WERI-Rb-1 (cell line): ENCODE measurements at regions not wholly inside any gene's neighbourhood (a gene's known extent, or its start where the extent isn't known, plus 50 kb on each side); places are given as distances from the start of the nearest gene placed in this dataset.

Source experiments
- DNase-seq: peaks from one replicate; pipeline ENCODE4 v3.0.0-alpha.2; 2020
- H3K27ac ChIP-seq: fragments of 250-450 bp; sonication (Bioruptor Pico); 2 replicates; pipeline ENCODE4 v1.5.1; 2020; ENCODE audit warnings: mild to moderate bottlenecking, moderate library complexity
- H3K27me3 ChIP-seq: fragments of 250-450 bp; sonication (Bioruptor Pico); 2 replicates; pipeline ENCODE4 v1.5.1; 2021; ENCODE audit warnings: mild to moderate bottlenecking, low read depth, moderate library complexity; ENCODE audit not compliant: insufficient read depth, severe bottlenecking
- H3K36me3 ChIP-seq: fragments of 250-450 bp; sonication (Bioruptor Pico); 2 replicates; pipeline ENCODE4 v1.5.1; 2020; ENCODE audit warnings: mild to moderate bottlenecking, moderate library complexity
- H3K4me3 ChIP-seq: 2 replicates; pipeline ENCODE4 v1.5.1; 2011; ENCODE audit warnings: low read depth, mild to moderate bottlenecking, control low read depth, low read length
- H3K9me3 ChIP-seq: fragments of 250-450 bp; sonication (Bioruptor Pico); 2 replicates; pipeline ENCODE4 v1.5.1; 2021; ENCODE audit warnings: mild to moderate bottlenecking, moderate library complexity; ENCODE audit not compliant: severe bottlenecking
- TF ChIP-seq, protein P1 (sequence below): IDR thresholded peaks from 2 replicates; pipeline ENCODE4 v1.5.1; 2011; ENCODE audit warnings: low read depth, mild to moderate bottlenecking, control low read depth, inconsistent platforms, low read length

DNA sequence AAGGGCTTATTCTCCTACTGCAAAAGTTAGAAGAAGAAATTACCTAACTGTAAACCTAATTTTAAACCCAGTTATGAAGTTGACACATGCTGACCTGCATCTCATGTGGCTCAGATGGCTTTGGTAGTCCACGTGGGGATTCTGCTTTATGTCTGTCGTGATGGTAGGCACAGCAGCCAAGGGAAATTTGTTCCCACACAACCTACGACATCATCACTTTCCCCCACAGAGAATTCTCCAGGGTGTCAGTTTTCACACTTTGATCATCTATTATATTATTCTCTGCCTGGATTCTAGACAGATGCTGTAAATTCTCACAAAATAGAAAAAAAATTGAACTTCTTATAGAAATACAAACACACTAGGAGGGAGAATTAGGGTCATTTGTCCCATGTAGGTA, 70.6 kb downstream of the PTHLH start:
- Histone ChIP-seq H3K9me3 (no peaks in the 10 kb centered on the region), H3K36me3 (no peaks in the 10 kb centered on the region), H3K27me3 (no peaks in the 10 kb centered on the region), H3K27ac (no peak overlapping the region), H3K4me3 (no peak overlapping the region)
- TF ChIP-seq, protein P1, sequence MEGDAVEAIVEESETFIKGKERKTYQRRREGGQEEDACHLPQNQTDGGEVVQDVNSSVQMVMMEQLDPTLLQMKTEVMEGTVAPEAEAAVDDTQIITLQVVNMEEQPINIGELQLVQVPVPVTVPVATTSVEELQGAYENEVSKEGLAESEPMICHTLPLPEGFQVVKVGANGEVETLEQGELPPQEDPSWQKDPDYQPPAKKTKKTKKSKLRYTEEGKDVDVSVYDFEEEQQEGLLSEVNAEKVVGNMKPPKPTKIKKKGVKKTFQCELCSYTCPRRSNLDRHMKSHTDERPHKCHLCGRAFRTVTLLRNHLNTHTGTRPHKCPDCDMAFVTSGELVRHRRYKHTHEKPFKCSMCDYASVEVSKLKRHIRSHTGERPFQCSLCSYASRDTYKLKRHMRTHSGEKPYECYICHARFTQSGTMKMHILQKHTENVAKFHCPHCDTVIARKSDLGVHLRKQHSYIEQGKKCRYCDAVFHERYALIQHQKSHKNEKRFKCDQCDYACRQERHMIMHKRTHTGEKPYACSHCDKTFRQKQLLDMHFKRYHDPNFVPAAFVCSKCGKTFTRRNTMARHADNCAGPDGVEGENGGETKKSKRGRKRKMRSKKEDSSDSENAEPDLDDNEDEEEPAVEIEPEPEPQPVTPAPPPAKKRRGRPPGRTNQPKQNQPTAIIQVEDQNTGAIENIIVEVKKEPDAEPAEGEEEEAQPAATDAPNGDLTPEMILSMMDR: no peak
- no peak for DNase-seq

DNA sequence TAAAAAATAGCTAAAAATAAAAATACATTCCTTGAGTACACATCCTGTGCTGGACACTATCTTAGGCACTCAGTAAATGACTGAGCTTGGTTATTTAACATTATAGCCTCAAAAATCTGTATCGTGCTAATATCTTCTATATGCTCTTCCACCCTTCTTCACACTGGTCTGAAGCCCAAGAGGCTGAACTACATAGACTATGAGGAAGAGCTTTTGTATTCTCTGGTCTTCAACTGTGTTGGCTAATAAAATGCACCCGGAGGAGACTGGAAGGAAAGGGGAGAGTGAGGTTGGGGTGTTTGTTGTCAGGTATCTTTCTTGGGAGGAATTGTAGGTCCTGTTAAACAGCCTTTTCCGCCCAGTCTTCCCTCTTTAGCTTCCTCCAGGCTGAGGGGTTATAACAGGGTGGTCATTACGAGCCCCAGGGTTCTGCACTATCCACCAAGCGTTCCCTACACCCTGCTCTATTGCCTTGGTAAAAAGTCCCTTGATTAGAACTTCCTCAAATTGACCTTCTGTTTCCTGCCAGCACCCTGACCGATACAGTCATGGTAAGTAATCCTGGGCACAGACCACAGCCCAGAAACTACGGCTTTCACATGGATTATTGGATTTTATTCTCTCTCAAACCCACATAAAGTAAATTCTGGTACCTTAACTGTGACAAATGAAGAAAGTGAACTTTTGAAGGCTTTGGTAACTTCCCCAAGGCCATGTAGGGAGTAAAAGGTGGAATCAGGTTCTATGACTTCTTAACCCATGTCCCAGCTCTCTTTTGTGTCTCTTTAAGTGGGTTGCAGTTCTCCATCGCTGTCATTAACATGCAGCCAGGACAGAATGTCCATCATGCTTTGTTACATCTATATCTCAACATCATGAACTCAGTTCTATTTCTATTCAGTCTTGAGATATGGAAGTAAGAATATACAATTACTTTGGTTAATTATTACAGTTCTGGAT, 71.3 kb downstream of the PTHLH start:
- TF ChIP-seq, protein P1: no peak
- H3K36me3 ChIP-seq: no peaks in the 10 kb centered on the region
- H3K4me3 ChIP-seq: no peak overlapping the region
- H3K27ac ChIP-seq: no peak overlapping the region
- no peaks in the 10 kb centered on the region for H3K9me3 ChIP-seq
- DNase-seq: no peak
- no peaks in the 10 kb centered on the region for H3K27me3 ChIP-seq

DNA sequence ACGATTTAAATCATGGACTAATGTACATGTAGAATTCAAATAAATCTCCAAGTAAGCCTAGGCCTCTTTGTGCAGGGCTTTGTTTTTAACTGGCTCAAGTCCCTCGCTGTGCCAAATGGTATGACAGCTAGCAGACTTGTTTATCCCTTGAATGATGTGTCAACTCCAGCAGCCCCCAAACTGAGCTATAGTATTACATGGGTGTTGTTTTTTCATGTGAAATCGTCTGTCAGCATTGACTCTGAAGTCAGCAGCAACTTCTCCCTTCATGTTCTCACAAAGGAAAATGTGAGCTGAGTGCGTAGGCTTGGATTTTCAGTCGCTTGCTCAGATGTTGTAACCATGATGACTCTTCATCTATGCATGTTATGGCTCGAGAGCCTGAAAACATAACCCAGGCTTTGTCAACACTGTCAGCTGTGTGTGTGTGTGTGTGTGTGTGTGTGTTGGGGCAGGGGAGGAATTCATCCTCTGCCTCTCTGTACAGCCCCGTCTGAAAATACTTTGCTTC, 73.3 kb downstream of the PTHLH start:
- no peak overlapping the region for H3K4me3 ChIP-seq
- H3K9me3 ChIP-seq: no peaks in the 10 kb centered on the region
- no peaks in the 10 kb centered on the region for H3K36me3 ChIP-seq
- TF ChIP-seq, protein P1: no peak
- DNase-seq: no peak
- H3K27me3 ChIP-seq: no peaks in the 10 kb centered on the region
- H3K27ac ChIP-seq: no peak overlapping the region

DNA sequence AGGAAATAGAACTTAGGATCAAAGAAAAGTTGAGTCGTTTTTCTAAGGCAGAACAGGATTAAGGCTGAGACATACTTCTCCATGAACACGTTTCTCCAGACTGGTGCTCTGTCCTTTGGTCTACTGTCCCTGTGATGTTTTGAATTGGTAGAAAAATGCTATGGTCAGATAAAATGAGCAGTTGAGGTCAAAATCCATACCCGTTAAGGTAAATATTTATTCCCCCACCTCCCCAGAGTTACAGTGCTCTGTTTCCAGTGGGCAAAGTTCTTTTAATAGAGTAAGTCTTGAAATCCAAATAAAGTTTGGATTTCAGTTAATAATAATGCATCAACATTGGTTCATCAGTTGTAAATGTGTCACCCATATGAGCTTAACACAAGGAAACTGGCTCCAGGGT, 74.5 kb downstream of the PTHLH start:
- no peak for DNase-seq

DNA sequence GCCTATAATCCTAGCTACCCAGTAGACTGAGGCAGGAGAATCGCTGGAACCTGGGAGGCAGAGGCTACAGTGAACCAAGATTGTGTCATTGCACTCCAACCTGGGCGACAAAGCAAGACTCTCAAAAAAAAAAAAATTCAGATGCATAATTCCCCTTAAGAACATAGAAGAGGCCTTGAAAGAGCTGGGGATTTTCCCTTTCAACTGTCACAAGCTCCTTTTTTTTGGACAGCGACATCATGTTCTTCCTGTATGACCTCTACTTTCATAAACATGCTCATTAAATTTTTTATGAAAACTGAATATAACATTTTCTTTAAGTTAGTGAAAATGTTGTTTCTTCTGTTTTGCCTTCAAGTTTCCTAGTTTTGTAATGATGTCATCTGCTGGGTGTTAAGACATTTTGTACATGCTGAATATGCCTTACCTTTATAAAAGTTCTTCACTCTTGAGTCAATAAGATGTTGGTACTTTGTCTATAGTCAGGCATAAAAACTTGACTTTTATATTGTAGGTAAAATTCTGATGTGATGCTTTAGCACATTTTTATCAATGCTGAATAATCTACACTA, 76.0 kb downstream of the PTHLH start:
- Histone ChIP-seq H3K27me3 (no peaks in the 10 kb centered on the region), H3K9me3 (no peaks in the 10 kb centered on the region), H3K27ac (no peak overlapping the region), H3K36me3 (no peaks in the 10 kb centered on the region), H3K4me3 (no peak overlapping the region)
- TF ChIP-seq, protein P1: no peak
- DNase-seq: no peak

More for the DNA sequence above, 74.5 kb downstream of the PTHLH start:
- Histone ChIP-seq H3K36me3 (no peaks in the 10 kb centered on the region), H3K27ac (no peak overlapping the region), H3K9me3 (no peaks in the 10 kb centered on the region), H3K27me3 (no peaks in the 10 kb centered on the region), H3K4me3 (no peak overlapping the region)
- TF ChIP-seq, protein P1: no peak
